A549 (cell line): ENCODE measurements at regions not wholly inside any gene's neighbourhood (a gene's known extent, or its start where the extent isn't known, plus 50 kb on each side); places are given as distances from the start of the nearest gene placed in this dataset.

Experiments
- CEBPB ChIP-seq, 2 experiments: fragments of >200 bp in 1 of 2; sonication (Bioruptor Twin) in 1 of 2; formaldehyde crosslinking in 1 of 2; IDR thresholded peaks; 2 replicates each; pipeline ENCODE4 v1.6.1; 2012 to 2016
- CHD2 ChIP-seq: fragments of 150-350 bp; IDR thresholded peaks from 2 replicates; pipeline ENCODE4 v1.6.1; 2014; ENCODE audit warnings: low read length; ENCODE audit not compliant: partially characterized antibody
- CTCF ChIP-seq: fragments of >200 bp; sonication (Bioruptor Twin); formaldehyde crosslinking; IDR thresholded peaks from 3 replicates; pipeline ENCODE4 v1.5.1; 2016
- EHMT2 ChIP-seq: fragments of 200-600 bp; sonication (generic); IDR thresholded peaks from 2 replicates; pipeline ENCODE4 v1.6.1; 2016; ENCODE audit warnings: antibody characterized with exemption, low read depth, mild to moderate bottlenecking, moderate library complexity
- ELK1 ChIP-seq: fragments of 150-350 bp; IDR thresholded peaks from 2 replicates; pipeline ENCODE4 v1.6.1; 2014; ENCODE audit warnings: low read depth, mild to moderate bottlenecking, low read length
- EP300 ChIP-seq, 2 experiments: fragments of >200 bp; sonication (Bioruptor Twin); formaldehyde crosslinking; IDR thresholded peaks; 2 replicates in 1 of 2; 3 replicates in 1 of 2; pipeline ENCODE4 v1.6.1; 2016 to 2017
- FOSL2 ChIP-seq, 2 experiments: fragments of 450-650 bp in 1 of 2; fragments of >200 bp in 1 of 2; sonication (Bioruptor Twin) in 1 of 2; formaldehyde crosslinking; IDR thresholded peaks; 2 replicates each; pipeline versions ENCODE4 v1.5.0 to v1.6.1; 2016 to 2020; ENCODE audit warnings: mild to moderate bottlenecking in 1 of 2, moderate library complexity in 1 of 2
- MAX ChIP-seq: IDR thresholded peaks from 2 replicates; pipeline ENCODE4 v1.6.1; 2012
- MYC ChIP-seq: IDR thresholded peaks from 2 replicates; pipeline ENCODE4 v1.6.1; 2012; ENCODE audit warnings: mild to moderate bottlenecking, inconsistent platforms, low read length, improper control_type of control experiment, borderline replicate concordance
- PBX3 ChIP-seq: IDR thresholded peaks from 2 replicates; pipeline ENCODE4 v1.6.1; 2012
- POLR2A ChIP-seq: IDR thresholded peaks from 2 replicates; pipeline ENCODE4 v1.6.1; 2012; ENCODE audit warnings: mild to moderate bottlenecking, low read length
- POLR2AphosphoS2 ChIP-seq: conservative IDR thresholded peaks from 2 replicates; pipeline ENCODE4 v1.6.1; 2012; ENCODE audit warnings: low read length, improper control_type of control experiment, inconsistent platforms
- USF2 ChIP-seq: fragments of 450-650 bp; IDR thresholded peaks from 2 replicates; pipeline ENCODE4 v1.6.1; 2014; ENCODE audit warnings: antibody characterized with exemption

GRCh38 chrY:17050374-17050773, 829.6 kb downstream of the CDY2B start:
- TF ChIP-seq PBX3 (no peak), CEBPB (IDR thresholded peaks at IDR 0.05) (no peak), CTCF (no peak), CHD2 (no peak), MYC (no peak), EHMT2 (no peak), MAX (no peak), POLR2AphosphoS2 (no peak), USF2 (no peak), ELK1 (no peak), FOSL2 (IDR thresholded peaks at IDR 0.05) (no peak), FOSL2 (CRISPR knock-in tag; IDR thresholded peaks at IDR 0.05) (no peak), POLR2A (no peak), EP300 (IDR thresholded peaks at IDR 0.05) (no peak)
